ENCODE measurements at regions not wholly inside any gene's neighbourhood (a gene's known extent, or its start where the extent isn't known, plus 50 kb on each side); places are given as distances from the start of the nearest gene placed in this dataset.
A peak's percentile ranks its signal among the peaks of the same experiment; 100 is the strongest.

- Histone ChIP-seq H3K36me3 (ENCODE audit: insufficient read depth) (no peaks in the 10 kb centered on the region), H3K27ac (ENCODE audit: low read depth) (no peak overlapping the region), H3K4me1 (ENCODE audit: insufficient read depth) (peaks cover 31% of the 10 kb centered on the region), H3K4me2 (no peak overlapping the region), H4K20me1 (replicated peaks; ENCODE audit: insufficient read depth) (no peaks in the 10 kb centered on the region), H2AFZ (peak overlapping the region; percentile 70; the same call in 1 of the 2 replicates), H3K9me2 (ENCODE audit: insufficient read depth) (no peaks in the 10 kb centered on the region; the same call in 1 of the 2 replicates), H3K27me3 (ENCODE audit: insufficient read depth) (no peaks in the 10 kb centered on the region), H3F3A (replicated peaks; ENCODE audit: low read depth) (no peaks in the 10 kb centered on the region), H3K79me2 (replicated peaks; ENCODE audit: insufficient read depth) (no peaks in the 10 kb centered on the region), H3K4me3 (no peak overlapping the region)
- H3K4me3 Mint-ChIP-seq, result no peak overlapping the region
- TF ChIP-seq POLR2AphosphoS5 (IDR thresholded peaks at IDR 0.05; ENCODE audit: low read depth) (no peak), ZNF331 (CRISPR knock-in tag; IDR thresholded peaks at IDR 0.05; ENCODE audit: low read depth) (no peak), ETS1 (IDR thresholded peaks at IDR 0.05) (no peak), EZH2phosphoT487 (IDR thresholded peaks at IDR 0.05; ENCODE audit: unreplicated experiment) (no peak), NANOG (IDR thresholded peaks at IDR 0.05; ENCODE audit: borderline replicate concordance) (no peak), STAT1 (IDR thresholded peaks at IDR 0.05; ENCODE audit: unreplicated experiment) (no peak), CREB1 (CRISPR knock-in tag; IDR thresholded peaks at IDR 0.05; ENCODE audit: low read depth) (no peak), ZNF114 (CRISPR knock-in tag; IDR thresholded peaks at IDR 0.05) (no peak), EZH2 (IDR thresholded peaks at IDR 0.05; ENCODE audit: low read depth, unreplicated experiment) (no peak), JUNB (IDR thresholded peaks at IDR 0.05; ENCODE audit: unreplicated experiment) (no peak)
- TF ChIP-seq, protein P1, sequence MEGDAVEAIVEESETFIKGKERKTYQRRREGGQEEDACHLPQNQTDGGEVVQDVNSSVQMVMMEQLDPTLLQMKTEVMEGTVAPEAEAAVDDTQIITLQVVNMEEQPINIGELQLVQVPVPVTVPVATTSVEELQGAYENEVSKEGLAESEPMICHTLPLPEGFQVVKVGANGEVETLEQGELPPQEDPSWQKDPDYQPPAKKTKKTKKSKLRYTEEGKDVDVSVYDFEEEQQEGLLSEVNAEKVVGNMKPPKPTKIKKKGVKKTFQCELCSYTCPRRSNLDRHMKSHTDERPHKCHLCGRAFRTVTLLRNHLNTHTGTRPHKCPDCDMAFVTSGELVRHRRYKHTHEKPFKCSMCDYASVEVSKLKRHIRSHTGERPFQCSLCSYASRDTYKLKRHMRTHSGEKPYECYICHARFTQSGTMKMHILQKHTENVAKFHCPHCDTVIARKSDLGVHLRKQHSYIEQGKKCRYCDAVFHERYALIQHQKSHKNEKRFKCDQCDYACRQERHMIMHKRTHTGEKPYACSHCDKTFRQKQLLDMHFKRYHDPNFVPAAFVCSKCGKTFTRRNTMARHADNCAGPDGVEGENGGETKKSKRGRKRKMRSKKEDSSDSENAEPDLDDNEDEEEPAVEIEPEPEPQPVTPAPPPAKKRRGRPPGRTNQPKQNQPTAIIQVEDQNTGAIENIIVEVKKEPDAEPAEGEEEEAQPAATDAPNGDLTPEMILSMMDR (conservative IDR thresholded peaks at IDR 0.05; ENCODE audit: low read depth in 2 of 2), result no peak
- TF ChIP-seq, protein P2, sequence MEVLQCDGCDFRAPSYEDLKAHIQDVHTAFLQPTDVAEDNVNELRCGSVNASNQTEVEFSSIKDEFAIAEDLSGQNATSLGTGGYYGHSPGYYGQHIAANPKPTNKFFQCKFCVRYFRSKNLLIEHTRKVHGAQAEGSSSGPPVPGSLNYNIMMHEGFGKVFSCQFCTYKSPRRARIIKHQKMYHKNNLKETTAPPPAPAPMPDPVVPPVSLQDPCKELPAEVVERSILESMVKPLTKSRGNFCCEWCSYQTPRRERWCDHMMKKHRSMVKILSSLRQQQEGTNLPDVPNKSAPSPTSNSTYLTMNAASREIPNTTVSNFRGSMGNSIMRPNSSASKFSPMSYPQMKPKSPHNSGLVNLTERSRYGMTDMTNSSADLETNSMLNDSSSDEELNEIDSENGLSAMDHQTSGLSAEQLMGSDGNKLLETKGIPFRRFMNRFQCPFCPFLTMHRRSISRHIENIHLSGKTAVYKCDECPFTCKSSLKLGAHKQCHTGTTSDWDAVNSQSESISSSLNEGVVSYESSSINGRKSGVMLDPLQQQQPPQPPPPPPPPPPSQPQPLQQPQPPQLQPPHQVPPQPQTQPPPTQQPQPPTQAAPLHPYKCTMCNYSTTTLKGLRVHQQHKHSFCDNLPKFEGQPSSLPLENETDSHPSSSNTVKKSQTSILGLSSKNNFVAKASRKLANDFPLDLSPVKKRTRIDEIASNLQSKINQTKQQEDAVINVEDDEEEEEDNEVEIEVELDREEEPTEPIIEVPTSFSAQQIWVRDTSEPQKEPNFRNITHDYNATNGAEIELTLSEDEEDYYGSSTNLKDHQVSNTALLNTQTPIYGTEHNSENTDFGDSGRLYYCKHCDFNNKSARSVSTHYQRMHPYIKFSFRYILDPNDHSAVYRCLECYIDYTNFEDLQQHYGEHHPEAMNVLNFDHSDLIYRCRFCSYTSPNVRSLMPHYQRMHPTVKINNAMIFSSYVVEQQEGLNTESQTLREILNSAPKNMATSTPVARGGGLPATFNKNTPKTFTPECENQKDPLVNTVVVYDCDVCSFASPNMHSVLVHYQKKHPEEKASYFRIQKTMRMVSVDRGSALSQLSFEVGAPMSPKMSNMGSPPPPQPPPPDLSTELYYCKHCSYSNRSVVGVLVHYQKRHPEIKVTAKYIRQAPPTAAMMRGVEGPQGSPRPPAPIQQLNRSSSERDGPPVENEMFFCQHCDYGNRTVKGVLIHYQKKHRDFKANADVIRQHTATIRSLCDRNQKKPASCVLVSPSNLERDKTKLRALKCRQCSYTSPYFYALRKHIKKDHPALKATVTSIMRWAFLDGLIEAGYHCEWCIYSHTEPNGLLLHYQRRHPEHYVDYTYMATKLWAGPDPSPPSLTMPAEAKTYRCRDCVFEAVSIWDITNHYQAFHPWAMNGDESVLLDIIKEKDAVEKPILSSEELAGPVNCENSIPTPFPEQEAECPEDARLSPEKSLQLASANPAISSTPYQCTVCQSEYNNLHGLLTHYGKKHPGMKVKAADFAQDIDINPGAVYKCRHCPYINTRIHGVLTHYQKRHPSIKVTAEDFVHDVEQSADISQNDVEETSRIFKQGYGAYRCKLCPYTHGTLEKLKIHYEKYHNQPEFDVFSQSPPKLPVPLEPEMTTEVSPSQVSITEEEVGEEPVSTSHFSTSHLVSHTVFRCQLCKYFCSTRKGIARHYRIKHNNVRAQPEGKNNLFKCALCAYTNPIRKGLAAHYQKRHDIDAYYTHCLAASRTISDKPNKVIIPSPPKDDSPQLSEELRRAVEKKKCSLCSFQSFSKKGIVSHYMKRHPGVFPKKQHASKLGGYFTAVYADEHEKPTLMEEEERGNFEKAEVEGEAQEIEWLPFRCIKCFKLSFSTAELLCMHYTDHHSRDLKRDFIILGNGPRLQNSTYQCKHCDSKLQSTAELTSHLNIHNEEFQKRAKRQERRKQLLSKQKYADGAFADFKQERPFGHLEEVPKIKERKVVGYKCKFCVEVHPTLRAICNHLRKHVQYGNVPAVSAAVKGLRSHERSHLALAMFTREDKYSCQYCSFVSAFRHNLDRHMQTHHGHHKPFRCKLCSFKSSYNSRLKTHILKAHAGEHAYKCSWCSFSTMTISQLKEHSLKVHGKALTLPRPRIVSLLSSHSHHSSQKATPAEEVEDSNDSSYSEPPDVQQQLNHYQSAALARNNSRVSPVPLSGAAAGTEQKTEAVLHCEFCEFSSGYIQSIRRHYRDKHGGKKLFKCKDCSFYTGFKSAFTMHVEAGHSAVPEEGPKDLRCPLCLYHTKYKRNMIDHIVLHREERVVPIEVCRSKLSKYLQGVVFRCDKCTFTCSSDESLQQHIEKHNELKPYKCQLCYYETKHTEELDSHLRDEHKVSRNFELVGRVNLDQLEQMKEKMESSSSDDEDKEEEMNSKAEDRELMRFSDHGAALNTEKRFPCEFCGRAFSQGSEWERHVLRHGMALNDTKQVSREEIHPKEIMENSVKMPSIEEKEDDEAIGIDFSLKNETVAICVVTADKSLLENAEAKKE (CRISPR knock-in tag; IDR thresholded peaks at IDR 0.05), result no peak
- TF ChIP-seq, protein P3, sequence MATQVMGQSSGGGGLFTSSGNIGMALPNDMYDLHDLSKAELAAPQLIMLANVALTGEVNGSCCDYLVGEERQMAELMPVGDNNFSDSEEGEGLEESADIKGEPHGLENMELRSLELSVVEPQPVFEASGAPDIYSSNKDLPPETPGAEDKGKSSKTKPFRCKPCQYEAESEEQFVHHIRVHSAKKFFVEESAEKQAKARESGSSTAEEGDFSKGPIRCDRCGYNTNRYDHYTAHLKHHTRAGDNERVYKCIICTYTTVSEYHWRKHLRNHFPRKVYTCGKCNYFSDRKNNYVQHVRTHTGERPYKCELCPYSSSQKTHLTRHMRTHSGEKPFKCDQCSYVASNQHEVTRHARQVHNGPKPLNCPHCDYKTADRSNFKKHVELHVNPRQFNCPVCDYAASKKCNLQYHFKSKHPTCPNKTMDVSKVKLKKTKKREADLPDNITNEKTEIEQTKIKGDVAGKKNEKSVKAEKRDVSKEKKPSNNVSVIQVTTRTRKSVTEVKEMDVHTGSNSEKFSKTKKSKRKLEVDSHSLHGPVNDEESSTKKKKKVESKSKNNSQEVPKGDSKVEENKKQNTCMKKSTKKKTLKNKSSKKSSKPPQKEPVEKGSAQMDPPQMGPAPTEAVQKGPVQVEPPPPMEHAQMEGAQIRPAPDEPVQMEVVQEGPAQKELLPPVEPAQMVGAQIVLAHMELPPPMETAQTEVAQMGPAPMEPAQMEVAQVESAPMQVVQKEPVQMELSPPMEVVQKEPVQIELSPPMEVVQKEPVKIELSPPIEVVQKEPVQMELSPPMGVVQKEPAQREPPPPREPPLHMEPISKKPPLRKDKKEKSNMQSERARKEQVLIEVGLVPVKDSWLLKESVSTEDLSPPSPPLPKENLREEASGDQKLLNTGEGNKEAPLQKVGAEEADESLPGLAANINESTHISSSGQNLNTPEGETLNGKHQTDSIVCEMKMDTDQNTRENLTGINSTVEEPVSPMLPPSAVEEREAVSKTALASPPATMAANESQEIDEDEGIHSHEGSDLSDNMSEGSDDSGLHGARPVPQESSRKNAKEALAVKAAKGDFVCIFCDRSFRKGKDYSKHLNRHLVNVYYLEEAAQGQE (IDR thresholded peaks at IDR 0.05; ENCODE audit: unreplicated experiment), result no peak
- H3K4me1 Mint-ChIP-seq, result peaks cover 31% of the 10 kb centered on the region
- ATAC-seq, result peak; percentile 43
- H3K9me3 Mint-ChIP-seq, result no peaks in the 10 kb centered on the region
- peaks cover 1% of the 10 kb centered on the region for H3K27me3 Mint-ChIP-seq (ENCODE audit: insufficient read depth, low read depth, poor library complexity)
- no peak for DNase-seq (ENCODE audit: low spot score)
- H3K36me3 Mint-ChIP-seq (ENCODE audit: low read depth), result no peaks in the 10 kb centered on the region
- H3K27ac Mint-ChIP-seq, result peak overlapping the region; percentile 65; the same call in 1 of the 2 replicates
Measured at GRCh38 chr2:104502901-104503300, 351.0 kb upstream of the POU3F3 start.
